Stimulated activated CD4-positive, alpha-beta T cell treated with anti-CD3 and anti-CD28 coated beads, Interleukin-15, amount 100 ng/mL, for 48 hours (primary cell): ENCODE measurements at regions not wholly inside any gene's neighbourhood (a gene's known extent, or its start where the extent isn't known, plus 50 kb on each side); places are given as distances from the start of the nearest gene placed in this dataset.
"Not testable (repeated sequence)": the region's sequence is repeated elsewhere in the genome, so short reads cannot be mapped to it uniquely, and the experiment has no call there.

Source experiments
- DNase-seq, 2 donors: peaks; one replicate each; pipeline ENCODE4 v3.0.0-alpha.2; 2020; ENCODE audit warnings: low read depth in 2 of 2

DNA sequence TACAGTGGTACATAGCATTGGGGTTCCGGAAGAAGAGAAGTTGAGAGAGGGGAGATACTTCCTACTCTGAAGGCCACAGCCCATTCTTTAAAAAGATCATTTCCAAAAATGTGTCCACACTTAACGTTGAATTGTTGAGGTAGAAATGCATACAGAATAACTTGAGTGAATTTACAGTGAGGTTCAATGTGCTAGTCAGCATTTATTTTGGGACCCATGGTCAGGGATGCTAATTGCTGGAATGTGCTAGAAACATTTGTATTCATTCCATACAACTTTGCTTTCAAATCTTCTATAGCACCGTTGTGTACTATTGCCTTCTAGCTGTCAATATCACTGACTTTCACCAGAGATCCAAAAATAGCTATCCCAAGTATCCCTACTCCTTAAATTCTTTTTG, 325.9 kb downstream of the SATB2 start:
- no peak for DNase-seq

DNA sequence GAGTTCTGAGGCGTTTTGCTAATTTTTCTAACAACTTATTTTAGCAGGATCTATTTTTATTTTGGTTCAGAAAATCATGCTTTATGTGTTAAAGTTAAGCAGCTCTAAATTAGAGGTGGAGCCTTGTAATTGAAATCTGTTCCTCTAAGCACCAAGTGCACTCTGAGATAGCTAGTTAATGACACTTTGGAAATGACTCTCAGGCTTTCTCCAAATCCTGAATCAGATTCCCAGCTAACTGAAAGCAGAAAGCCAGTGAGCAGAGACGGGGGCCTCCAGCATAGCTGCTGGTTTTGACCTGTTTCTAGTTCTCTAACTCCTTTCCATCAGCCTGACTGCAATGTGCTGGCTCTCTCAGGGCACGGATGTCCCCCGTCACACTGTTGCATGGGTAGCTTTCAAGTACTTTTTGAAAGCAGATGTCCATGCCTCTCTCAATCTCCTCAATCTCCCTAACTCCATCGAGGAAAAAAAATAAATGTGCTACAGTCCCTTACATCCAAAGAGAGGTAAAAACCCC, 326.5 kb downstream of the SATB2 start:
- DNase-seq, result no peak

DNA sequence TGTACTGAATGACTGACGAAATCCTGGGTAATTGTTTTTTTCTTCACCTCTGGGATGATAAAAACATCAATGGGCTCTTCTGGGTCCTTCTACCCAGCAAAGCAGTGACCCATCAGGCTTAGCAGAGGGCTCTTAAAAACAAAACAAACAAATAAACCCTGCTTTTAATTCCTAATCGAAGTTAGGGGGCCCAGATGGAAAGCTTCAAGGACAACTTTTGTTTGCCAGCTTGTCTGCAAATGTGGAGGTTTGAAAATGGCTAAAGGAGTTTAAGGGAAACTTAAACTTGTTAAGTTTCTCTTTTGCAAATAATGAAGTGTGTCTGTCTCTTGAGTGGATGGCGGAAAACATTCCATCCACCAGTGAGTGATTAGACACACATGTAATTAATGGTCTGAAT, 327.2 kb downstream of the SATB2 start:
- DNase-seq, result no peak

- no peak for DNase-seq
These were observed 329.1 kb downstream of the SATB2 start for GRCh38 chr2:199128476-199129229.

GRCh38 chr2:199119796-199120195, 337.9 kb downstream of the SATB2 start:
- no peak for DNase-seq

DNA sequence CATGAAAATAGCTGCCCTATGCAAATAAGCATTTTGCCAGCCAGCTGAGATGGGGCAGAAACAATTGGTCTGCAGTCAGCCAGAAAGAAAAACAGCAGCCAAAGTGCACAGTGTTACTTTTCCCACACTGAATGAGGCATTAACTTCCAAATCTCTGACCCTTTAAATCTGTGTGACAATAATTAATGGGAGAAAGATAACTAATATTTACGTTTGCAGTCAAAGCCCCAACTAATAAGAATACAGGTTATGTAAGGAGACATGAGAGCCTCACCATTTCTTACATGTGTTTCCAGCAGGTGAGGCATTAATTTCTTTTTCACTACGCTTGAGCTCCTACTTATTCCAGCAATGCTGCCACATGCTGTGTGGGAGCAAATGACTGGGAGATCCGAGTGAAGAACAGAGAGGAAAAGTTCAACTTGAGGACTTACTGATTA, 339.0 kb downstream of the SATB2 start:
- no peak for DNase-seq

GRCh38 chr2:199115169-199115568, 342.6 kb downstream of the SATB2 start:
- DNase-seq, result no peak

- DNase-seq, result no peak
These were observed 344.6 kb downstream of the SATB2 start for GRCh38 chr2:199113111-199113510.

DNA sequence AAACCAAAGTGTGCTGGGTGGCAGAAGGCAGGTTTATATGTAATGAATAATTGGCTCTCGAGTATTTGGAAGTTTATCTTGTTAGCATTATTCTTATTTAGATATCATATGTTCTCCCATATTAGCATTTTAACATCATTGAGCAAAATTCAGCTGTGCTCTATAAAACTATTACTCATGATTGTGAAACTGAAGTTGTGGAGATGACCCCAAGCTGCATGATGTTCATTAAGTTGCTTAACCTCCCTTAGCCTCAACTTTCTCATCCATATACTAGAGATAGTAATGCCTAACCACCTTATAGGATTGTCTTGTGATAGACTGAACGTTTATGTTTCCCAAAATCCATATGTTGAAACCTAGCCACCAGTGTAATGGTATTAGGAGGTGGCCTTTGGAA, 346.3 kb downstream of the SATB2 start:
- no peak for DNase-seq

DNA sequence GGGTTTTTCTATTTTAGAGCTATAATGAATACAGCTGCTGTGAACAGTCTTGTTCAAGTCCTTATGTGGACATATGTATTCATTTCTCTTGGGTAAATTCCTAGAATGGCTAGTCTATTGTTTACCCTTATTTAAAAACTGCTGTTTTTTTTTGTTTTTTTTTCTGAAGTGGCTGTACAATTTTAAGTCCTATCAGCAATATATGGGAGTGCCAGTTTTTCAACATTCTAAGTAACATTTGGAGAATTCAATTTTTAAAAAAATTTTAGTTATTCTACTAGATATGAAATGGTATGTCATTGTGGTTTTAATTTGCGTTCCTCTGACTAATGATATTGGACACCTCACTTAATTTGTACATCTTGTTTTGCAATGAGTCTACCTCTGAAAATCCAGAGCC, 349.7 kb downstream of the SATB2 start:
- no peak for DNase-seq

DNA sequence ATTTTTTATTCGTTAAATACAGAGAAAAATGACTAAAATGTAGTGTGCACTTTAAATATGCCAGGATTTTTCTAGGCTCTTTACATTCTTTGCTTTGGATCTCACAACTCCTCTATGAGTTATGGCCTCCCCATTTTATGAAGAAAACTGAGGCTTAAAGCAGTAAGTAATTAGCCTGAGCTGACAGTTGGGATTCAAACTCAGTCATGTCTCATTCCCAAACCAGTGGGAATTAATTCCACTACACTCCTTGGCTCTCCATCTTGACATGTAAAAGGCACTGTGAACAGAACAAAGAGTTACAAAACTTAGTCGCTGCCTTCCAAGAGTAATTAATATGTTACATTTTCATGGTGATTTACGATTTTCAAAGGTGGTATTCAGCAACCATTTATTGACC, 351.9 kb downstream of the SATB2 start:
- no peak for DNase-seq

DNA sequence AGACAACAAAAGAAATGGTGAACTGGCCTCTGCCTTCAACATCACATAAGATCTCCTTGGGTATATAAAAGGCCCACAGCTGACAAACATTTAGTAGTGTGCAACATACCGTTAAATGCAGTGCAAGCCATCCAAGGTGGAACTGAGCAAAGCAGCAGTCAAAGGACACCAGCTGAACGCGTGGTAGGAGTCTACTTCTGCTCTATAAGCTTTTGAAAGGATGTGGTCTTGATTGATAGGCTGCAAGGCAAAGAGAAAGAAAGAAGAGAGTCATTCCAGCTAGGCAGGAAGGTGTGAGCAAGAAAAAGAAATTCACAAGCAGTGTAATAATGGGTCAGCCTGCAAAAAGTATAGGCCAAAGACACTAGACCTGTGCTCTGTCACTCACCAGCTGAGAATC, 356.3 kb downstream of the SATB2 start:
- no peak for DNase-seq

DNA sequence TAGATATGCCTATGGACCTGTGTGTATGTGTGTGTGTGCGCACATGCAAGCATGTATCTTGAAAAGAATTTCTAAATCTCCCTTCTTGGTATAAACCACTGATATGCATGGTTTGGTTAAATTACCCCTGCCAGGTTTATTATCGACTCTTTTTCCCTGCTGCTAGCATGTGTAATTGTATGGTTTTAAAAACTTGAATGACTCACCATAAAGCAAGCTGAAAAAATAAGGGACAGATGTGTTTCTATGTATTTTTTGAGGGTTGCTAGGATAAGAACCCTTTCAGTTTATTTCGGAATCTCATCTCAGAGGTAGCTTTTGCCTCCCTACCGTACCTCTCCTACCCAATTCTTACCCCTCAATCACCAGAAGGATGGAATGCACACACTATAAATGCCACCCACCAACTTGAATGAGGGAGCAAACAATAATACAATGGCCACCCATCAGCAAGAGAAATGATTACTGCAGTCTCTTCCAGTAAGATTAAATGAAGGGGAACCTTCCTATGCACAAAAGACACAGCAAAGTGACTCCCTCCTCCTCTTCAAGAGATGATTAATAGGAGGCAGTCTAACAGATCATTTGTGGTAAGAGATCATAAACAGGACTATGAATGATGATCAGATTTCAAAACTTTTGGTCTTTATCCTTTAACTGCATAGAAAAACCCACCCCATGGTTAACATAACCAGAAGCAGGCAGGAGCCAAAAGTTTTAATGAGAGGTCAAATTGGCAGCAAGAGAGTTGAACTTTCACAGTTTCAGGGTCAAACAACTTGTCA, 357.2 kb downstream of the SATB2 start:
- DNase-seq, result no peak

DNA sequence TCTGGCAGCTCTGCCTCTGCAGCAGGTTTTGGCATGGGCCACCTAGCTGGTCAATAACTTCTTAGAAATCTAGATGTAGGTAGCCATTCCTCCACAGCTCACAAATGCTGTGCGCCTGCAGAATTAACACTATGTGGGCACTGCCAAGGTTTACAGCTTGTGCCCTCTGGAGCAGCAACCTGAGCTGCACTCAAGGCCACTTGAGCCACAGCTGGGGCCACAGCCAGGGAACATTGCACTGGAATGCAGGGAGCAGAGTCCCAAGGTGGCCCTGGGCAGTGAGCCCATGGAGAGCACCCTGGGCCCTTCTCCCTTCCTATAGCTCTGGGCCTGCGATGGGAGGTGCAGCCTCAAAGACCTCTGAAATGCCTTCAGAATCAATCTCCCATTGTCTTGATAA, 365.3 kb downstream of the SATB2 start:
- DNase-seq, result no peak

DNA sequence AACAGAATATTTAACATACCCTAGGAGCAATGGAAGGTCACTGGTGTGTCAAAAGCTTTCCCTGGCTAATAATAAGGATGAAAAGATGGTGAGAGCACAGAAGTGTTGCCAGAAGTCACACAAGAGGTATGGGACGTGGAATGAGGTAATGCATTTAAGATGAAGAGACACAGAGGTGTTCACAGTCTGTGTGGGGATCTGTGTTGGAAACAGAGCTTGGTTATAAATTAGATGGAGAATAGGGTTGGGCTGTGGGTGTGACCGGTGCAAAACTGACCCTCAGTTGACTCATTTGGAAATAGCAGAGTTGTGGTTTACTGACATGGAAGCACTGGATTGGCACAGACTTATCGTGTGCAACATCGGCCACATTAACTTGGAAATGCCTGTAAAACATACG, 372.5 kb downstream of the SATB2 start:
- DNase-seq, result no peak

GRCh38 chr2:199070322-199070949, 387.3 kb downstream of the SATB2 start:
- no peak for DNase-seq

GRCh38 chr2:199064201-199064600, 393.5 kb downstream of the SATB2 start:
- no peak for DNase-seq

DNA sequence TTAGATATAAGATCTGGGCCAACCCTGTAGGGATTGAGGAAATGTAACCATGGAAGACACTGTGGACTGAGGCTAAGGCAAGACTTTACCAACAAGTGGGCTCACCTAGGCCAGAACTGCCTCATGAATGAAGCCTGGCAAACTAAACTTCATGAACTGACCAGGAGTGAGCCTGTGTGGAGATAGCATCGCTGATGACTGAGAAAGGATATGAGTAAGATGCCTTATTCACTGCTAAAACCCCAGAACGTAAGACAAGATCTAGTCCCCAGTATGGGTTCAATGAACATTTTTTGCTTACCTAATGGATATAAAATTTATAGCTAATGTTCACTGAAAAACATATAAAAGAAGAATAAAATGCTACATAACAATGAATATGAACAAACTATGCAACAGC, 399.8 kb downstream of the SATB2 start:
- DNase-seq, result no peak

GRCh38 chr2:199055336-199055735, 402.4 kb downstream of the SATB2 start:
- DNase-seq, result no peak

DNA sequence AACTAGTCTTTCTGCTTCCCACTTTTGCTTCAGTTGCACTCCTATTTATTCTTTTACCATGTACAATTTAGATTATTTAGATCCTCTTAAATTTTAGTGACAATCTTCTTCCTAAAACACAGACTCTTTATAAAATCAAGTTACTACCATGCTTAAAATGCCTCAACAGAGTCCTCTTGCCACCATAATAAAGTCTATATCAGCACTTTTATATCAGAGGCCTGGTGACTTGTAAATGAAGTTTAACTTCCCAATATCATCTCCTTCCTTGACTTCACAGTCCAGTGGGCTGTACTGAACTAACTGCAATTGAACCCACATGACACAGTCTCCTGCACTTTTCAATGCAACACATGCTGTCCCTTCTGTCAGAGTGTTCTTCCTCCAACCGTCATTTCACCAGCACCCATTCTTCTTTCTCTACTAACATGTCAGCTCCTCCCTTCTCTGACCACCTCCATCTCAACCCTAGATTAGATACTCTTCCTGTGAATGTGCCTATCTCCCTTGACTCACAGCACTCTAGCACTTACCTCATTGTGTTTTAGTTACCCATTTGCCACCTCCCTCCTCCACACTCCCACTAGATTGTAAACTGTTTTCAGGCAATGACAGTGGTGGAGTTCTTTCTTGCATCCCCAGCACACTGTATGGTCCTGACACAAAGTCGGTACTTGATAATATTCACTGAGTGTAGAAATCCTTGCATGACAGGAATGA, 414.9 kb downstream of the SATB2 start:
- no peak for DNase-seq

DNA sequence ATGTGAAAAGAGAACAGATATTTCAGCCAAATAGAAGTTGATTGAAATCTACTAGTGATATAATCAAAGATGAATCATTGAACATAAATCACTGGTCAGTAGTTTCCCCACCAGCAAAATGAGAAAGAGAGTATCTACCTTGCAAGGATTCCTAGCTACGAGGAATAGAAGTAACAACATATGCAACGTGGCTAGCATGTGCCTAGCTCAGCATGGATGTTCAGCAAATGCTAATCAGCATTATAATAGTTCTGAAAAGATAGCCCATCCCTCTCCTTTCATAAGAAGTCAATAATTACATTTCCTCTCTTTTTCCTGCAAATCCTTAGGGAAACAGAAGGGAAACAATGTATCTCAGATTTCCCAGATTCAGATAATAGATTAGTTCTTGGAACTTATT, 417.2 kb downstream of the SATB2 start:
- DNase-seq, result no peak

- DNase-seq, result not testable (repeated sequence)
These were observed 424.0 kb downstream of the SATB2 start for GRCh38 chr2:199033761-199034160.
